ENCODE measurements at regions not wholly inside any gene's neighbourhood (a gene's known extent, or its start where the extent isn't known, plus 50 kb on each side); places are given as distances from the start of the nearest gene placed in this dataset.

DNA sequence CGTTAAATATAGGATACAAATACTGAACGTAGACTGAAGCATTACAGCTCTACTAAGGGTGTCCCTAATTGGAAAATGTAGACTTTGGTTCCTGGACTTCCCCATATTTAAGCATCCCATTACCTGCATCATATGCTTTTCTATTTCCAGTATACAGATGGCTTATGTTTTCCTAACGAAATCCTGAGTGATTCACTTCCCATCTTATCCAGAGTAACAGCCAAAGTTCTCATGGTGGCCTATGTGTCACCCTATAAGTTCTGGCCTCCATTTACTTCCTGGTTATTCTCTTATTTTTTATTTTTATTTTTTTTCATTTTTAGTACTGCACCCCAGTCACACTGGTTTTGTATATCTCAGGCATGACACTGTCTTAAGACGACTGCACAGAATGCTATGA is 552.3 kb downstream of the PRDM9 start:
- TF ChIP-seq, protein P1, sequence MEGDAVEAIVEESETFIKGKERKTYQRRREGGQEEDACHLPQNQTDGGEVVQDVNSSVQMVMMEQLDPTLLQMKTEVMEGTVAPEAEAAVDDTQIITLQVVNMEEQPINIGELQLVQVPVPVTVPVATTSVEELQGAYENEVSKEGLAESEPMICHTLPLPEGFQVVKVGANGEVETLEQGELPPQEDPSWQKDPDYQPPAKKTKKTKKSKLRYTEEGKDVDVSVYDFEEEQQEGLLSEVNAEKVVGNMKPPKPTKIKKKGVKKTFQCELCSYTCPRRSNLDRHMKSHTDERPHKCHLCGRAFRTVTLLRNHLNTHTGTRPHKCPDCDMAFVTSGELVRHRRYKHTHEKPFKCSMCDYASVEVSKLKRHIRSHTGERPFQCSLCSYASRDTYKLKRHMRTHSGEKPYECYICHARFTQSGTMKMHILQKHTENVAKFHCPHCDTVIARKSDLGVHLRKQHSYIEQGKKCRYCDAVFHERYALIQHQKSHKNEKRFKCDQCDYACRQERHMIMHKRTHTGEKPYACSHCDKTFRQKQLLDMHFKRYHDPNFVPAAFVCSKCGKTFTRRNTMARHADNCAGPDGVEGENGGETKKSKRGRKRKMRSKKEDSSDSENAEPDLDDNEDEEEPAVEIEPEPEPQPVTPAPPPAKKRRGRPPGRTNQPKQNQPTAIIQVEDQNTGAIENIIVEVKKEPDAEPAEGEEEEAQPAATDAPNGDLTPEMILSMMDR (IDR thresholded peaks at IDR 0.05), result no peak
- TF ChIP-seq ZFX (IDR thresholded peaks at IDR 0.05; ENCODE audit: borderline replicate concordance), result no peak

Measured in 22Rv1 (cell line).